Keratinocyte (primary cell): ENCODE measurements at regions not wholly inside any gene's neighbourhood (a gene's known extent, or its start where the extent isn't known, plus 50 kb on each side); places are given as distances from the start of the nearest gene placed in this dataset.

Source experiments
- DNase-seq: peaks from one replicate; pipeline ENCODE4 v3.0.0-alpha.2; 2011; ENCODE audit warnings: low read depth, missing footprints, low spot score
- FAIRE-seq: peaks from 2 replicates; lab custom pipeline; 2011; peaks lifted over from hg19 to GRCh38; lab: Jason Lieb, UNC
- H2AFZ ChIP-seq: 2 replicates; pipeline ENCODE4 v1.6.0; 2012; ENCODE audit warnings: low read length, control low read depth, inconsistent platforms; ENCODE audit not compliant: control insufficient read depth
- H3K27ac ChIP-seq: 2 replicates; pipeline ENCODE4 v1.5.1; 2011; ENCODE audit warnings: low read length; ENCODE audit not compliant: control insufficient read depth, insufficient read depth
- H3K27me3 ChIP-seq: 3 replicates; pipeline ENCODE4 v1.6.0; 2011; ENCODE audit warnings: low read length; ENCODE audit not compliant: control insufficient read depth, insufficient read depth; ENCODE audit errors: extremely low read depth
- H3K36me3 ChIP-seq, 2 experiments: 2 replicates in 1 of 2; 3 replicates in 1 of 2; pipeline ENCODE4 v1.5.1; 2011; ENCODE audit warnings: low read length in 2 of 2, mild to moderate bottlenecking in 1 of 2; ENCODE audit not compliant: control insufficient read depth in 2 of 2, insufficient read depth in 2 of 2; ENCODE audit errors: extremely low read depth in 1 of 2
- H3K4me1 ChIP-seq: 3 replicates; pipeline ENCODE4 v1.5.1; 2011; ENCODE audit warnings: low read length; ENCODE audit not compliant: control insufficient read depth, insufficient read depth; ENCODE audit errors: extremely low read depth
- H3K4me2 ChIP-seq: 3 replicates; pipeline ENCODE4 v1.6.0; 2011; ENCODE audit warnings: low read depth, low read length; ENCODE audit not compliant: control insufficient read depth, insufficient read depth; ENCODE audit errors: extremely low read depth
- H3K4me3 ChIP-seq, 3 experiments: fragments of 200-600 bp in 1 of 3; sonication (generic) in 1 of 3; 2 replicates in 2 of 3; 3 replicates in 1 of 3; pipeline ENCODE4 v1.5.1; 2011 to 2016; ENCODE audit warnings: low read length in 3 of 3, mild to moderate bottlenecking in 3 of 3, control low read depth in 2 of 3, inconsistent platforms in 1 of 3, low read depth in 1 of 3, mixed read lengths in 1 of 3, mixed run types in 1 of 3, moderate library complexity in 1 of 3; ENCODE audit not compliant: control insufficient read depth in 2 of 3, insufficient read depth in 2 of 3; ENCODE audit errors: extremely low read depth in 1 of 3
- H3K79me2 ChIP-seq: 2 replicates; pipeline ENCODE4 v1.6.0; 2012; ENCODE audit warnings: low read length; ENCODE audit not compliant: control insufficient read depth, insufficient read depth
- H3K9ac ChIP-seq: 3 replicates; pipeline ENCODE4 v1.6.0; 2011; ENCODE audit warnings: low read length; ENCODE audit not compliant: control insufficient read depth, insufficient read depth; ENCODE audit errors: extremely low read depth
- H3K9me1 ChIP-seq: 3 replicates; pipeline ENCODE4 v1.6.0; 2011; ENCODE audit warnings: low read length; ENCODE audit not compliant: control insufficient read depth, insufficient read depth; ENCODE audit errors: extremely low read depth
- H3K9me3 ChIP-seq: 2 replicates; pipeline ENCODE4 v1.5.1; 2012; ENCODE audit warnings: low read depth, low read length; ENCODE audit not compliant: control insufficient read depth
- H4K20me1 ChIP-seq: 3 replicates; pipeline ENCODE4 v1.6.0; 2011; ENCODE audit warnings: low read length; ENCODE audit not compliant: control insufficient read depth, insufficient read depth; ENCODE audit errors: extremely low read depth
- CTCF ChIP-seq, 3 experiments: IDR thresholded peaks in 1 of 3; conservative IDR thresholded peaks in 1 of 3; optimal IDR thresholded peaks in 1 of 3; 2 replicates in 2 of 3; 3 replicates in 1 of 3; pipeline versions ENCODE3 to v1.5.1; 2011; ENCODE audit warnings: low read length in 3 of 3, mild to moderate bottlenecking in 3 of 3, moderate library complexity in 2 of 3, control low read depth in 1 of 3, inconsistent platforms in 1 of 3; ENCODE audit not compliant: insufficient read depth in 2 of 3; ENCODE audit errors: extremely low read depth in 1 of 3
- EZH2 ChIP-seq: IDR thresholded peaks from one replicate; pipeline ENCODE4 v1.6.1; 2012; ENCODE audit warnings: inconsistent platforms, mild to moderate bottlenecking, low read length, moderate library complexity
- dilution Hi-C: fragments of 300-500 bp; cut with MboI; formaldehyde crosslinking; loops from one replicate; pipeline ENCODE4 v1.7.0; 2020; ENCODE audit warnings: low sequenced_read_pairs; ENCODE audit not compliant: extremely low pct_ligation_motif_present

- H3K27ac ChIP-seq = no peak overlapping the region
- no peak for TF ChIP-seq CTCF (optimal IDR thresholded peaks at IDR 0.05 in 1 of 3, IDR thresholded peaks at IDR 0.05 in 1 of 3, conservative IDR thresholded peaks at IDR 0.05 in 1 of 3; ENCODE audit: extremely low read depth in 1 of 3, insufficient read depth in 2 of 3, low read length in 3 of 3)
- dilution Hi-C loops = no loop called here
- FAIRE-seq (no peak), DNase-seq (no peak)
- no peaks in the 10 kb centered on the region for H3K27me3 ChIP-seq
- H3K79me2 ChIP-seq = no peaks in the 10 kb centered on the region
- peak overlapping the region; percentile 56 for H2AFZ ChIP-seq
- no peaks in the 10 kb centered on the region for H3K9me1 ChIP-seq
- no peaks in the 10 kb centered on the region for H3K36me3 ChIP-seq
- H3K9ac ChIP-seq = no peak overlapping the region
- no peaks in the 10 kb centered on the region for H4K20me1 ChIP-seq
- no peaks in the 10 kb centered on the region for H3K4me1 ChIP-seq
- no peaks in the 10 kb centered on the region for H3K9me3 ChIP-seq
- H3K4me3 ChIP-seq = no peak overlapping the region
- H3K4me2 ChIP-seq = peak overlapping the region; percentile 19
Observed at GRCh38 chr21:16308269-16308668, 578.5 kb downstream of the USP25 start.

DNA sequence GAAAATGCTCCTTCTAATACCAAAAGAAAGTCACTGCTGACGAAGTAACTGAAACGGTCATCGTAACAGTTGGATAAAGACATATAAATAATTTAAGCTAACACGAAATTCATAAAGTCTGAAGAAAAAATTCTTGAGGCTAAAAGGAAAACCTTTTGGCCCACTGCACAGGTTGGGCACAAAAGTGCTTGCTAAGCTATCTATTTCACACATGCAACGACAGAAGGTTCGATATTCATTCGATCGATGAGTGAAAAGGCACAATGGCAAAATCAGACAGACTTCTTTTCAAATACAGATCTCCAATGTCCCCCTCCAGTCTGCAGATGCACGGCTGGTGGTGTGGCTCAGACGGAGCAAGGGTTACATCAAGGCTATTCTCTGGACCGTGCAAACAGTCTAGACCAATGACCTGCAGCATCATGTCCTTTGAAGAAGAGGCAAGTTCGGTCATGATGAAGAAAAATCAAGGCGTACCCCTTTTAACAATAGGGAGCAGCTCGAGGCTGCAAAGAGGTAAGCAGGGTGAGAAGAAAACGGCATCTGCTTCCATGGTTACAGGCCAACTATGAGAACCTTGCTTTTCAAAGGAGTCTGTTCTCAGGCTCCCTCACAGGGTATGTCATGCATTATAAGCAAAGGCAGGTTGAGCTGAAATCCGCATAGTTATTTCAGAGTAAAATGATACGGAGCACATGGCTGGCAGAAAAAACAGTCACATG lies 579.6 kb downstream of the USP25 start:
- no peaks in the 10 kb centered on the region for H3K9me1 ChIP-seq
- no peak overlapping the region for H2AFZ ChIP-seq
- TF ChIP-seq EZH2 (no peak), CTCF (optimal IDR thresholded peaks at IDR 0.05 in 1 of 3, IDR thresholded peaks at IDR 0.05 in 1 of 3, conservative IDR thresholded peaks at IDR 0.05 in 1 of 3; ENCODE audit: extremely low read depth in 1 of 3, insufficient read depth in 2 of 3, low read length in 3 of 3) (no peak)
- H3K4me3 ChIP-seq = no peak overlapping the region
- H3K27ac ChIP-seq = no peak overlapping the region
- no peaks in the 10 kb centered on the region for H4K20me1 ChIP-seq
- H3K4me1 ChIP-seq = no peaks in the 10 kb centered on the region
- no peaks in the 10 kb centered on the region for H3K79me2 ChIP-seq
- H3K4me2 ChIP-seq = no peak overlapping the region
- no peaks in the 10 kb centered on the region for H3K9me3 ChIP-seq
- DNase-seq = no peak
- no peak for FAIRE-seq
- H3K27me3 ChIP-seq = no peaks in the 10 kb centered on the region
- no peaks in the 10 kb centered on the region for H3K36me3 ChIP-seq
- no peak overlapping the region for H3K9ac ChIP-seq
- dilution Hi-C loops = no loop called here
